ENCODE measurements at regions not wholly inside any gene's neighbourhood (a gene's known extent, or its start where the extent isn't known, plus 50 kb on each side); places are given as distances from the start of the nearest gene placed in this dataset.

DNA sequence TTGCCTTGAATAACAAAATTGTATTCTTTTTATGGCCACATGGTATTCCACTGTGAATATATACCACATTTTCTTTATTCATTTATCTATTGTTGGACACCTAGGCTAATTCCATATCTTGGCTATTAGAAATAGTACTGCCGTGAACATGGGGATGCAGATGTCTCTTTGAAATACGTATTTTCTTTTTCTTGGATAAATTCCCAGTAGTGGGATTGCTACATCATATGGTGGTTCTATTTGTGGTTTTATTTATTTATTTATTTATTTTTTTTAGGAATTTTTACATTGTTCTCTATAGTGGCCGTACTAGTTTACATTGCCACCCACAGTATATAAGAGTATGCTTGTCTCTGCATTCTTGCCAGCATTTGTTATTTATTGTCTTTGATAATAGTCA is 679.8 kb upstream of the NRXN1 start:
- no peak for DNase-seq
- Mint-ChIP-seq H3K9me3 (peaks cover 26% of the 10 kb centered on the region), H3K36me3 (ENCODE audit: low read depth) (peaks cover 5% of the 10 kb centered on the region), H3K4me3 (no peak overlapping the region), H3K27ac (no peak overlapping the region), H3K27me3 (ENCODE audit: low read depth, poor library complexity) (no peaks in the 10 kb centered on the region), H3K4me1 (no peaks in the 10 kb centered on the region)
- TF ChIP-seq, protein P1, sequence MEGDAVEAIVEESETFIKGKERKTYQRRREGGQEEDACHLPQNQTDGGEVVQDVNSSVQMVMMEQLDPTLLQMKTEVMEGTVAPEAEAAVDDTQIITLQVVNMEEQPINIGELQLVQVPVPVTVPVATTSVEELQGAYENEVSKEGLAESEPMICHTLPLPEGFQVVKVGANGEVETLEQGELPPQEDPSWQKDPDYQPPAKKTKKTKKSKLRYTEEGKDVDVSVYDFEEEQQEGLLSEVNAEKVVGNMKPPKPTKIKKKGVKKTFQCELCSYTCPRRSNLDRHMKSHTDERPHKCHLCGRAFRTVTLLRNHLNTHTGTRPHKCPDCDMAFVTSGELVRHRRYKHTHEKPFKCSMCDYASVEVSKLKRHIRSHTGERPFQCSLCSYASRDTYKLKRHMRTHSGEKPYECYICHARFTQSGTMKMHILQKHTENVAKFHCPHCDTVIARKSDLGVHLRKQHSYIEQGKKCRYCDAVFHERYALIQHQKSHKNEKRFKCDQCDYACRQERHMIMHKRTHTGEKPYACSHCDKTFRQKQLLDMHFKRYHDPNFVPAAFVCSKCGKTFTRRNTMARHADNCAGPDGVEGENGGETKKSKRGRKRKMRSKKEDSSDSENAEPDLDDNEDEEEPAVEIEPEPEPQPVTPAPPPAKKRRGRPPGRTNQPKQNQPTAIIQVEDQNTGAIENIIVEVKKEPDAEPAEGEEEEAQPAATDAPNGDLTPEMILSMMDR (IDR thresholded peaks at IDR 0.05), result no peak

DNA sequence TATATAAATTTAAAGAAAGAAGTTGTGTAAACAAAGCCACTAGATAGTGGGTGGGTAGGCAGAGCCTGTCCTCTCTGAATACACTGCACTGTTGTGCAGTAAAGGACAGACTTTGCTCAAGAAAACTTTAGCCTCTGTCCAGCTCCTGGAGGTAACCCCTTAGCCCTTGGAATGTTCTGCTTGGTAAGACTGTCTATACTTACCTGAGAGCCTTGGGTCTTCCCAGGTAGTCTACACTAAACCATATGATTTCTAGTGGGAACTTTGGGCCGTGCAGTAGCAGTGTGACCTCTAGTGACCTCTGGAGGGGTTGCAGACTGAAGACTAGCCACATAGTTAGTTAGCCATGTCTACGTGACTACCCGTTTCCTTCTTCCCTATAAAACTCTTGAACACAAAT is 678.3 kb upstream of the NRXN1 start:
- H3K27me3 Mint-ChIP-seq (ENCODE audit: low read depth, poor library complexity), result no peaks in the 10 kb centered on the region
- no peak overlapping the region for H3K27ac Mint-ChIP-seq
- H3K4me1 Mint-ChIP-seq, result no peaks in the 10 kb centered on the region
- peaks cover 5% of the 10 kb centered on the region for H3K36me3 Mint-ChIP-seq (ENCODE audit: low read depth)
- H3K4me3 Mint-ChIP-seq, result no peak overlapping the region
- DNase-seq, result peak; percentile 15
- TF ChIP-seq, protein P1 (IDR thresholded peaks at IDR 0.05), result peak; percentile 34
- H3K9me3 Mint-ChIP-seq, result peaks cover 24% of the 10 kb centered on the region

DNA sequence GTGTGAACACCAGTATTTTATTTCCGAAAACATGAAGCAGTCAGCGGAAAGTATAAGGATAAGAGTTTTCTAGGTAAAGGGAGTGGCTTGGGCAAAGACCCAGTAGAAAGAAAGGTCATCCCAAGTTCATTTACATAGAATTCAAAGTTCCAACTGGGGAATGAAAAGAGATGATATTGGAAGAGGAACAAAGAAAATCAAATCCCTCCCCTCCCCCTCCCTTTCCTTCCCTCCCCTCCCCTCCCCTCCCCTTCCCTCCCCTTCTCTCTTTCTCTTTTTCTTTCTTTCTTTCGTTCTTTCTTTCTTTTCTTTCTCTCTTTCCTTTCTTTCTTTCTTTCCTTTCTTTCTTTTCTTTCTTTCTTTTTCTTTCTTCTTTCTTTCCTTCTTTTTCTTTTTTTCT is 675.7 kb upstream of the NRXN1 start:
- no peaks in the 10 kb centered on the region for H3K36me3 Mint-ChIP-seq (ENCODE audit: low read depth)

DNA sequence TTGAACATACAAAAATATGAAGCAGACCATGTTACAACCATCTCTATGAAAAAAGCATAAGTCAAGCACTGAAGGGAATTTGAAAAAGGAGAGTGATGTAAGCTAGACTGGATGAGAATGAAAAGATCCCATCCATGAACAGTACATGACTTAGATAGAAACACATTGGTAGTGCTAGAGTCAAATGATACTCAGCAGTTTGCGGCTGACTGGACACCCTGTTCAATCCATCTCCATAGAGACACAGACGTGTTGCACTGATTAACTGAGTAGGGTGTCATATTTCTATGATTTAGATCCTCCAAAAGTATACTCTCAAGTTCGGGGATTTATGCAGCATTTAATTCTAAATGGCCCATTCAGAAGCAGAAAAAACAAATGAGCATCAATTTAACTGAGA is 674.3 kb upstream of the NRXN1 start:
- Mint-ChIP-seq H3K4me1 (no peaks in the 10 kb centered on the region), H3K36me3 (ENCODE audit: low read depth) (no peaks in the 10 kb centered on the region), H3K27me3 (ENCODE audit: low read depth, poor library complexity) (no peaks in the 10 kb centered on the region), H3K27ac (no peak overlapping the region), H3K4me3 (no peak overlapping the region), H3K9me3 (no peaks in the 10 kb centered on the region)
- no peak for DNase-seq
- TF ChIP-seq, protein P1 (IDR thresholded peaks at IDR 0.05), result no peak

More for the DNA sequence above, 675.7 kb upstream of the NRXN1 start:
- no peak for DNase-seq
- H3K27me3 Mint-ChIP-seq (ENCODE audit: low read depth, poor library complexity), result no peaks in the 10 kb centered on the region
- H3K27ac Mint-ChIP-seq, result no peak overlapping the region
- H3K9me3 Mint-ChIP-seq, result no peaks in the 10 kb centered on the region
- TF ChIP-seq, protein P1 (IDR thresholded peaks at IDR 0.05), result no peak
- H3K4me1 Mint-ChIP-seq, result no peaks in the 10 kb centered on the region
- H3K4me3 Mint-ChIP-seq, result no peak overlapping the region

DNA sequence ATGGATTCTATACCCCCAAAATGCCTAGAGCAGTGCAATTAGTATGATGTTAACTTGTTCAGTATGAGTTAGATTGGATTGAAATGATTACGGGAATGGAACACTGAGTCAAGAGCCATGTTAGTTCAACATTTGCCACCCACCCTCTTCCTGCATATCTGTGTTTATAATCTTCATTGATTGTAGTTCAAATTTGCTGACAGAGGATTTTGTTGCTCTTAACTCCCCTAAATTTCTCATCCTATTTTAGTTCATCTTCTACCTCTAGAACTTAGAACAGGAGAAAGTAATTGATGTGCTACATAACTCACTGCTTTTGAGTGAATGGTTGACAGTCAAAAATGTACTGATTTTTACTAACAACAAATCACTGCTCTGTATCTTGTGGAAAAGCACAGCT is 673.5 kb upstream of the NRXN1 start:
- Mint-ChIP-seq H3K9me3 (no peaks in the 10 kb centered on the region), H3K4me3 (no peak overlapping the region), H3K36me3 (ENCODE audit: low read depth) (no peaks in the 10 kb centered on the region), H3K27me3 (ENCODE audit: low read depth, poor library complexity) (no peaks in the 10 kb centered on the region), H3K4me1 (no peaks in the 10 kb centered on the region), H3K27ac (no peak overlapping the region)
- DNase-seq, result no peak
- TF ChIP-seq, protein P1 (IDR thresholded peaks at IDR 0.05), result no peak

DNA sequence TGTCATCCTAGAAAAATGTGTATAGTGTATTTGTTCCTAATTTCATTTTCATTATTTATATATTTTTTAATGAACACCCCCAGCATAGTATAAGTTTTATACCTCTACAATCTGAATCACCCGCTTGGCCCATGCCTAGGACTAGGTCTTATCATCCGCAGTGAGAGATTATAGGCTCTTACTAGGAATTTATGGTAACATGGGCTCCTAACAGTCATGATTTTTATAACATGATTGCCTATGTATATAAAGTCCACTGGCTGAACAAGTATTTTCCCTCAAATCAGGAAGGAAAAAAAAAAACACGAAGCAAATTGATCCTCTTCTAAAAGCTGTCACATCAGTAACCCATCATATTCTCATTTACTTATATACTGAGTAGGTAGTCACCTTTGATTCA is 666.1 kb upstream of the NRXN1 start:
- H3K4me1 Mint-ChIP-seq, result no peaks in the 10 kb centered on the region
- H3K27ac Mint-ChIP-seq, result no peak overlapping the region
- H3K27me3 Mint-ChIP-seq (ENCODE audit: low read depth, poor library complexity), result no peaks in the 10 kb centered on the region

More for the DNA sequence above, 666.1 kb upstream of the NRXN1 start:
- no peak for DNase-seq
- no peaks in the 10 kb centered on the region for H3K36me3 Mint-ChIP-seq (ENCODE audit: low read depth)
- H3K4me3 Mint-ChIP-seq, result no peak overlapping the region
- no peaks in the 10 kb centered on the region for H3K9me3 Mint-ChIP-seq
- TF ChIP-seq, protein P1 (IDR thresholded peaks at IDR 0.05), result no peak
